ENCODE measurements at regions not wholly inside any gene's neighbourhood (a gene's known extent, or its start where the extent isn't known, plus 50 kb on each side); places are given as distances from the start of the nearest gene placed in this dataset.

DNA sequence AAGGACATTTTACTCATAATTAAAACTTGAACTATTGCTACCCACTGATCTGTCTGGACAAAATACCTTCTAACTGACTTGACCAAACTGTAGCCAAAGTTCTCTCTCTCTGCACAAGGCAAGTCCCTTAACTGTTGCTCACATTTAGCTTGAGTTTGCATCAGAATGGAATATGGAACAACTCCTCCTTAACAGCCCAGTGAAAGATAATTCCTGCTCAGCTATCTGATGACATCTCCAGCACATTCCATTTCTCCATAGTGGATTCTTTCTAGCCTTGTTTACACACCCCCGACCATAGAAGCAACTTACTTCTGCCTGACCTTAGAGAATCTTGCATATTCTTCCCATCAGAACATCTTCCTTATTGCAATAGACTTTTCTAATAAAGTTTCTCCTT is 317.2 kb upstream of the CDH2 start:
- peak in 1 of 2 donors; percentile 2 for DNase-seq
- no peaks in the 10 kb centered on the region for H3K79me2 ChIP-seq (ENCODE audit: control insufficient read depth, insufficient read depth, low read length, poor library complexity)
- no peak overlapping the region for H3K18ac ChIP-seq (ENCODE audit: low read length)
- WGBS (ENCODE audit: extremely low coverage, insufficient coverage, insufficient read length) = no CpG with 5 or more reads among the region's 1 CpG
- H3K23ac ChIP-seq (ENCODE audit: low read length) = no peak overlapping the region
- H4K91ac ChIP-seq (ENCODE audit: low read depth, low read length) = no peak overlapping the region
- no peak overlapping the region for H3K27ac ChIP-seq (ENCODE audit: low read depth, low read length)
- no peak overlapping the region for H2BK12ac ChIP-seq (ENCODE audit: low read length)
- no peak overlapping the region for H3K9ac ChIP-seq (ENCODE audit: low read length)
- H3K4ac ChIP-seq (ENCODE audit: low read depth, low read length) = no peak overlapping the region
- no peaks in the 10 kb centered on the region for H3K4me1 ChIP-seq (ENCODE audit: control insufficient read depth in 1 of 2, insufficient read depth in 2 of 2, low read length in 2 of 2)
- no peak overlapping the region for H4K12ac ChIP-seq (ENCODE audit: low read depth, low read length)
- no peak overlapping the region for H3K4me3 ChIP-seq (ENCODE audit: low read depth, low read length)
- no peak overlapping the region for H3K4me2 ChIP-seq (ENCODE audit: low read length)
- H3K36me3 ChIP-seq (ENCODE audit: control insufficient read depth in 1 of 2, insufficient read depth in 2 of 2, low read length in 2 of 2) = no peaks in the 10 kb centered on the region
- no peaks in the 10 kb centered on the region for H3K27me3 ChIP-seq (ENCODE audit: insufficient read depth, low read length)
- H2BK120ac ChIP-seq (ENCODE audit: insufficient read depth, low read length, poor library complexity) = no peak overlapping the region
- H3K79me1 ChIP-seq (ENCODE audit: low read length) = no peaks in the 10 kb centered on the region
- no peak overlapping the region for H4K8ac ChIP-seq (ENCODE audit: low read depth, low read length)
- H2AK5ac ChIP-seq (ENCODE audit: low read length) = no peak overlapping the region
- no peaks in the 10 kb centered on the region for H3K9me3 ChIP-seq (ENCODE audit: insufficient read depth, low read depth, low read length)
- no peak overlapping the region for H2AFZ ChIP-seq (ENCODE audit: insufficient read depth, low read length, poor library complexity)
- H2BK5ac ChIP-seq (ENCODE audit: low read depth, low read length, poor library complexity) = no peak overlapping the region
- H3K14ac ChIP-seq (ENCODE audit: low read length) = no peak overlapping the region

DNA sequence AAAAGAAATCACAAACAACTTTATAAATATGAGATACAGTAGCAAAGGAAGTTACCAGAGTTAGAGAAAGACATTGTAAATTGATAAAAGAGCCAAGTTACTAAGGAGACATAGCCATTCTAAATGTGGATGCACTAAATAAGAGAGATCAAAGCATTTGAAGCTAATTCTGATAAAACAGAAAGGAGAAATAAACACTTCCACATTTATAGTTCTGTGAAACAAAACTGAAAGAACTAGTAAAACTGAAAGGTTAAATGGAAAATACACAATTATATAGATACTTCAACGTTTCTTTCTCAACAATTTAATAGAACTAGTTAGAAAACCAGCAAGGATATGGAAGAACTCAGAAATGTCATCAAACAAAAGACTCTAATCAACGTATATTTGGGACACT is 309.0 kb upstream of the CDH2 start:
- H3K23ac ChIP-seq (ENCODE audit: low read length) = no peak overlapping the region
- no peak for DNase-seq
- H2AFZ ChIP-seq (ENCODE audit: insufficient read depth, low read length, poor library complexity) = no peak overlapping the region
- H3K36me3 ChIP-seq (ENCODE audit: control insufficient read depth in 1 of 2, insufficient read depth in 2 of 2, low read length in 2 of 2) = no peaks in the 10 kb centered on the region
- H3K4ac ChIP-seq (ENCODE audit: low read depth, low read length) = no peak overlapping the region
- H3K4me3 ChIP-seq (ENCODE audit: low read depth, low read length) = no peak overlapping the region
- no peak overlapping the region for H4K8ac ChIP-seq (ENCODE audit: low read depth, low read length)
- H3K18ac ChIP-seq (ENCODE audit: low read length) = no peak overlapping the region
- no peaks in the 10 kb centered on the region for H3K79me1 ChIP-seq (ENCODE audit: low read length)
- H3K4me1 ChIP-seq (ENCODE audit: control insufficient read depth in 1 of 2, insufficient read depth in 2 of 2, low read length in 2 of 2) = no peaks in the 10 kb centered on the region
- WGBS (ENCODE audit: extremely low coverage, insufficient coverage, insufficient read length) = no CpG with 5 or more reads among the region's 2 CpGs
- H4K91ac ChIP-seq (ENCODE audit: low read depth, low read length) = no peak overlapping the region
- H4K12ac ChIP-seq (ENCODE audit: low read depth, low read length) = no peak overlapping the region
- no peaks in the 10 kb centered on the region for H3K79me2 ChIP-seq (ENCODE audit: control insufficient read depth, insufficient read depth, low read length, poor library complexity)
- H3K9me3 ChIP-seq (ENCODE audit: insufficient read depth, low read depth, low read length) = no peaks in the 10 kb centered on the region
- no peak overlapping the region for H3K9ac ChIP-seq (ENCODE audit: low read length)
- no peak overlapping the region for H2BK120ac ChIP-seq (ENCODE audit: insufficient read depth, low read length, poor library complexity)
- H2BK12ac ChIP-seq (ENCODE audit: low read length) = no peak overlapping the region
- H3K14ac ChIP-seq (ENCODE audit: low read length) = no peak overlapping the region
- H3K4me2 ChIP-seq (ENCODE audit: low read length) = no peak overlapping the region
- H3K27me3 ChIP-seq (ENCODE audit: insufficient read depth, low read length) = no peaks in the 10 kb centered on the region
- no peak overlapping the region for H3K27ac ChIP-seq (ENCODE audit: low read depth, low read length)
- no peak overlapping the region for H2AK5ac ChIP-seq (ENCODE audit: low read length)
- H2BK5ac ChIP-seq (ENCODE audit: low read depth, low read length, poor library complexity) = no peak overlapping the region

DNA sequence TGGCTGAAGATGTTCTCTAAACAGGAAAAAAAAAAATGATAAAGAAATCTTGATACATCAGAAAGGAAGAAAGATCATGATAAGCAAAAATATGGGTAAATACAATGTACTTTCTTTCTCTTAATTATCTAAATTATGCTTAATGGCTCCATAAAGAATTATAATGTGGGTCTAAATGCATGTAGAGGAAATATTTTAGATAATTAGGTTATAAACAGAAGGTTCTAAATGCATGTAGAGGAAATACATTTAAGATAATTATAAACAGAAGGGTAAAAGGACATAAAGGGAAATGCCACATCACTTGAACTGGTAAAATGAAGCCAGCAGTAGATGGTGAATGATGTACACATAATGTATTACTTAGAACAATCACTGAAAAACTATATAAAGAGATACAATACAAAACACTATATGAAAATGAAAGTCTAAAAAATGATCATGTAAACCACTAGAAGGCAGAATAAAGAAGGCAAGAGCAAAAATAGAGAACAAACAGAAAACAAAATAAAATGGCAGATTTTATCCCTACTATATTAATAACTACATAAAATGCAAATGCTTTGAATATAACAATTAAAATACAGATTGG is 308.4 kb upstream of the CDH2 start:
- no peaks in the 10 kb centered on the region for H3K9me3 ChIP-seq (ENCODE audit: insufficient read depth, low read depth, low read length)
- H2AFZ ChIP-seq (ENCODE audit: insufficient read depth, low read length, poor library complexity) = no peak overlapping the region
- no peaks in the 10 kb centered on the region for H3K27me3 ChIP-seq (ENCODE audit: insufficient read depth, low read length)
- no peak overlapping the region for H4K12ac ChIP-seq (ENCODE audit: low read depth, low read length)
- H2AK5ac ChIP-seq (ENCODE audit: low read length) = no peak overlapping the region
- H3K27ac ChIP-seq (ENCODE audit: low read depth, low read length) = no peak overlapping the region
- no peak overlapping the region for H3K18ac ChIP-seq (ENCODE audit: low read length)
- H3K4me3 ChIP-seq (ENCODE audit: low read depth, low read length) = no peak overlapping the region
- H3K14ac ChIP-seq (ENCODE audit: low read length) = no peak overlapping the region
- H3K4ac ChIP-seq (ENCODE audit: low read depth, low read length) = no peak overlapping the region
- H2BK120ac ChIP-seq (ENCODE audit: insufficient read depth, low read length, poor library complexity) = no peak overlapping the region
- H4K8ac ChIP-seq (ENCODE audit: low read depth, low read length) = no peak overlapping the region
- H3K4me1 ChIP-seq (ENCODE audit: control insufficient read depth in 1 of 2, insufficient read depth in 2 of 2, low read length in 2 of 2) = no peaks in the 10 kb centered on the region
- H3K9ac ChIP-seq (ENCODE audit: low read length) = no peak overlapping the region
- H3K23ac ChIP-seq (ENCODE audit: low read length) = no peak overlapping the region
- no peaks in the 10 kb centered on the region for H3K79me2 ChIP-seq (ENCODE audit: control insufficient read depth, insufficient read depth, low read length, poor library complexity)
- no peak overlapping the region for H2BK12ac ChIP-seq (ENCODE audit: low read length)
- no peak overlapping the region for H3K4me2 ChIP-seq (ENCODE audit: low read length)
- no peak for DNase-seq
- no peaks in the 10 kb centered on the region for H3K79me1 ChIP-seq (ENCODE audit: low read length)
- H2BK5ac ChIP-seq (ENCODE audit: low read depth, low read length, poor library complexity) = no peak overlapping the region
- no peak overlapping the region for H4K91ac ChIP-seq (ENCODE audit: low read depth, low read length)
- H3K36me3 ChIP-seq (ENCODE audit: control insufficient read depth in 1 of 2, insufficient read depth in 2 of 2, low read length in 2 of 2) = no peaks in the 10 kb centered on the region

DNA sequence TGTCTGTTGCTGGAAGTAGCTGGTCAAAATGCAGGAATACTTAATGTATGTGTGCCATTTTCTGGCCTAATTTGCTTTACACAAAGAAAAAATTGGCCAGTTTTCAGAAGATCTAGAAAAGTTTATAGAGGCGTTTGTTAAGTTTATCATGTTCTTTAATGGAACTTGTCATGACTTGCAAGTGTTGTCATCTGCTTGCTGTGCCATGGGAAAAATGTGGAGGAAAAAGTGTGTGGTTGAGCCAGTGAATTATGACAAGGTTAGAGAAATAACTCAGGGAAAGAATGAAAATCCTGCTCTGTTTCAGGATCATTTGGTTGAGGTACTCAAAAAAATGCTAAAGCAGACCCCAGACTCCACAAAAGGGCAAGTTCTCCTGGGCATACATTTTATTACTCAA is 301.6 kb upstream of the CDH2 start:
- H3K9ac ChIP-seq (ENCODE audit: low read length) = no peak overlapping the region
- no peak overlapping the region for H4K91ac ChIP-seq (ENCODE audit: low read depth, low read length)
- H3K14ac ChIP-seq (ENCODE audit: low read length) = no peak overlapping the region
- no peak overlapping the region for H4K8ac ChIP-seq (ENCODE audit: low read depth, low read length)
- no peak overlapping the region for H3K18ac ChIP-seq (ENCODE audit: low read length)
- no peak overlapping the region for H2BK120ac ChIP-seq (ENCODE audit: insufficient read depth, low read length, poor library complexity)
- H3K4ac ChIP-seq (ENCODE audit: low read depth, low read length) = no peak overlapping the region
- H2BK12ac ChIP-seq (ENCODE audit: low read length) = no peak overlapping the region
- H3K79me1 ChIP-seq (ENCODE audit: low read length) = no peaks in the 10 kb centered on the region
- no peak overlapping the region for H4K12ac ChIP-seq (ENCODE audit: low read depth, low read length)
- H3K36me3 ChIP-seq (ENCODE audit: control insufficient read depth in 1 of 2, insufficient read depth in 2 of 2, low read length in 2 of 2) = no peaks in the 10 kb centered on the region
- H3K23ac ChIP-seq (ENCODE audit: low read length) = no peak overlapping the region
- H3K4me1 ChIP-seq (ENCODE audit: control insufficient read depth in 1 of 2, insufficient read depth in 2 of 2, low read length in 2 of 2) = no peaks in the 10 kb centered on the region
- no peaks in the 10 kb centered on the region for H3K27me3 ChIP-seq (ENCODE audit: insufficient read depth, low read length)
- H3K4me3 ChIP-seq (ENCODE audit: low read depth, low read length) = no peak overlapping the region
- no peaks in the 10 kb centered on the region for H3K79me2 ChIP-seq (ENCODE audit: control insufficient read depth, insufficient read depth, low read length, poor library complexity)
- H2AFZ ChIP-seq (ENCODE audit: insufficient read depth, low read length, poor library complexity) = no peak overlapping the region
- DNase-seq = no peak
- WGBS (ENCODE audit: extremely low coverage, insufficient coverage, insufficient read length) = no CpG with 5 or more reads among the region's 1 CpG
- H2AK5ac ChIP-seq (ENCODE audit: low read length) = no peak overlapping the region
- H2BK5ac ChIP-seq (ENCODE audit: low read depth, low read length, poor library complexity) = no peak overlapping the region
- H3K4me2 ChIP-seq (ENCODE audit: low read length) = no peak overlapping the region
- H3K9me3 ChIP-seq (ENCODE audit: insufficient read depth, low read depth, low read length) = peaks cover 8% of the 10 kb centered on the region
- H3K27ac ChIP-seq (ENCODE audit: low read depth, low read length) = no peak overlapping the region
